RWPE2 (cell line): ENCODE measurements at regions not wholly inside any gene's neighbourhood (a gene's known extent, or its start where the extent isn't known, plus 50 kb on each side); places are given as distances from the start of the nearest gene placed in this dataset.

Experiments
- ATAC-seq: fragments of 200-7000 bp; cut with Tn5 transposase; 3 replicates; pipeline ENCODE4 v1.9.1; 2021; ENCODE audit warnings: low read depth
- DNase-seq: peaks from one replicate; pipeline ENCODE4 v3.0.0-alpha.2; 2020; ENCODE audit warnings: low spot score
- H3K27ac ChIP-seq: fragments of 450-650 bp; 2 replicates; pipeline ENCODE4 v1.5.1; 2017; ENCODE audit warnings: mild to moderate bottlenecking; ENCODE audit not compliant: poor library complexity, severe bottlenecking
- H3K27me3 ChIP-seq: fragments of 250-450 bp; sonication (Bioruptor Pico); 2 replicates; pipeline ENCODE4 v1.5.1; 2021; ENCODE audit warnings: mild to moderate bottlenecking, moderate library complexity; ENCODE audit not compliant: insufficient read depth, poor library complexity, severe bottlenecking
- H3K36me3 ChIP-seq: fragments of 250-450 bp; sonication (Bioruptor Pico); 2 replicates; pipeline ENCODE4 v1.5.1; 2020; ENCODE audit warnings: low read depth, mild to moderate bottlenecking, moderate library complexity
- H3K4me1 ChIP-seq: fragments of 250-450 bp; sonication (Bioruptor Pico); 2 replicates; pipeline ENCODE4 v1.5.1; 2021; ENCODE audit warnings: mild to moderate bottlenecking, moderate library complexity; ENCODE audit not compliant: insufficient read depth, poor library complexity, severe bottlenecking
- H3K4me3 ChIP-seq: fragments of 250-450 bp; sonication (Bioruptor Pico); 2 replicates; pipeline ENCODE4 v1.5.1; 2021; ENCODE audit warnings: mild to moderate bottlenecking, moderate library complexity; ENCODE audit not compliant: severe bottlenecking
- H3K9me3 ChIP-seq: fragments of 250-450 bp; sonication (Bioruptor Pico); 2 replicates; pipeline ENCODE4 v1.5.1; 2021; ENCODE audit warnings: mild to moderate bottlenecking, moderate library complexity; ENCODE audit not compliant: severe bottlenecking
- TF ChIP-seq, protein P1 (sequence below): fragments of 450-650 bp; IDR thresholded peaks from one replicate; pipeline ENCODE4 v1.5.1; 2017; ENCODE audit warnings: mild to moderate bottlenecking, moderate library complexity; ENCODE audit not compliant: poor library complexity, severe bottlenecking

DNA sequence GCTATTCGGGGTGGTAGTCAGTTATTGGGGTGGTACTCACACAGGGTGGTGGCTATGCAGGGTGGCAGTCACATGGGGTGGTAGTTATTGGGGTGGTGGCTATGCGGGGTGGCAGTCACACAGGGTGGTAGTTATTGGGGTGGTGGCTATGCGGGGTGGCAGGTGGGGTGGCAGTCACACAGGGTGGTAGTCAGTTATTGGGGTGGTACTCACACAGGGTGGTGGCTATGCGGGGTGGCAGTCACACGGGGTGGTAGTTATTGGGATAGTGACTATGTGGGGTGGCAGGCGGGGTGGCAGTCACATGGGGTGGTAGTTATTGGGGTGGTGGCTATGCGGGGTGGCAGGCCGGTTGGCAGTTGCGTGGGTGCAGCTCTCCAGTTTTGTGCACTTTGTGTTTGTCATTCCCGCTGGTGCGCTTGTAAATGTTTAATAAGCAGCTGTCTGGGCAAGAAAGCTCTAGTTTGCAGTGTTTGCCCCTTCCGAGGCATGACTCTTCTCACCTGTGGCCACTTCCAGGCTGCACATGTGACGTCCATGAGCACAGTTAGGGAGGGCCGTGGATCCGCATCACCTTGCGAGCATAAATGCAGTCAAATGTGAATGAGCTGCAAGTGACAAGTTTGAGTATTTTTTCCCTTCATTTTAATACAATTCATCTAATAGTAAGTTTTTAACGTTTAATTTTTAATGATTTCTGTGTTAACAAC, 219.0 kb upstream of the CST7 start:
- H3K4me1 ChIP-seq: no peaks in the 10 kb centered on the region
- no peak overlapping the region for H3K4me3 ChIP-seq
- TF ChIP-seq, protein P1, sequence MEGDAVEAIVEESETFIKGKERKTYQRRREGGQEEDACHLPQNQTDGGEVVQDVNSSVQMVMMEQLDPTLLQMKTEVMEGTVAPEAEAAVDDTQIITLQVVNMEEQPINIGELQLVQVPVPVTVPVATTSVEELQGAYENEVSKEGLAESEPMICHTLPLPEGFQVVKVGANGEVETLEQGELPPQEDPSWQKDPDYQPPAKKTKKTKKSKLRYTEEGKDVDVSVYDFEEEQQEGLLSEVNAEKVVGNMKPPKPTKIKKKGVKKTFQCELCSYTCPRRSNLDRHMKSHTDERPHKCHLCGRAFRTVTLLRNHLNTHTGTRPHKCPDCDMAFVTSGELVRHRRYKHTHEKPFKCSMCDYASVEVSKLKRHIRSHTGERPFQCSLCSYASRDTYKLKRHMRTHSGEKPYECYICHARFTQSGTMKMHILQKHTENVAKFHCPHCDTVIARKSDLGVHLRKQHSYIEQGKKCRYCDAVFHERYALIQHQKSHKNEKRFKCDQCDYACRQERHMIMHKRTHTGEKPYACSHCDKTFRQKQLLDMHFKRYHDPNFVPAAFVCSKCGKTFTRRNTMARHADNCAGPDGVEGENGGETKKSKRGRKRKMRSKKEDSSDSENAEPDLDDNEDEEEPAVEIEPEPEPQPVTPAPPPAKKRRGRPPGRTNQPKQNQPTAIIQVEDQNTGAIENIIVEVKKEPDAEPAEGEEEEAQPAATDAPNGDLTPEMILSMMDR: no peak
- no peaks in the 10 kb centered on the region for H3K9me3 ChIP-seq
- H3K36me3 ChIP-seq: no peaks in the 10 kb centered on the region
- ATAC-seq (no peak), DNase-seq (no peak)
- H3K27me3 ChIP-seq: no peaks in the 10 kb centered on the region
- no peak overlapping the region for H3K27ac ChIP-seq

DNA sequence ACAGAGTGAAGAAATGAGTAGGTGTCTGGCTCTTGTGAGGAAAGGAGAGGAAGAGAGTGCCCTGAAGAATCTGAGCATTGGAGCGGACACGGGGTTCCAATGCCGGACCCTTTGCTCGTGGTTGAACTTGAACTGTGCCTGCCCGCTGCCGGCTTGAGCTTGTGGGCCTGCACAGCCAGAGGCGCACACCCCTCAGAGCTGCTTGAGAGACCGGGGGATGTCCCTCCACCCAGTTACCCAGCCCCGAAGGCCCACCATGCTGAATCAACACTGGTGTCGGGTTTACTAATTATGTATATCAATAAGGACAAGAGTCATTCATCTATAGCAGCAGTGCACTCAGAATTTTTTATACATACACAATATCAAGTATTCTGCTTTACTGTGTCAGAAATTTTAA, 218.3 kb upstream of the CST7 start:
- no peaks in the 10 kb centered on the region for H3K36me3 ChIP-seq
- no peak overlapping the region for H3K4me3 ChIP-seq
- TF ChIP-seq, protein P1: no peak
- no peak for DNase-seq
- no peaks in the 10 kb centered on the region for H3K4me1 ChIP-seq
- H3K27ac ChIP-seq: no peak overlapping the region
- no peaks in the 10 kb centered on the region for H3K9me3 ChIP-seq
- no peak for ATAC-seq
- H3K27me3 ChIP-seq: no peaks in the 10 kb centered on the region

DNA sequence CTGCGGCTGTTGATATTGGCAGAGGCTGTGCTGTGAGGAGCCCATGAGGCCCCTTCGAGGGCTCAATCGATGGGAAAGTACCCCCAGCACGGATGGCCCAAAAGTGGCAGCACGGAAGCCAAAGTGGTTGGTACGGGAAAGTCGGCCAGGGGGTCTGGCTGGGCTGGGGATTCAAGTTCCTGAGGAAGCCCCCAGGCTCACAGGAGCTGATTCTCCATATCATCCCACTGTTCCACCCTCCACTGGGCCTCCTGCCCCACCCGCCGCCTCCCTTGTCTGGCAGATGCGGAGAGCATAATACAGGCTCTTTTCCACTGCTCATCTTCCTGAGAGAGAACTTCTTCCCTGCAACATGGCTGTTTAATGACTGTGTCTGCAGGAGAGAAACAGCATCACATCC, 217.8 kb upstream of the CST7 start:
- Histone ChIP-seq H3K9me3 (no peaks in the 10 kb centered on the region), H3K4me3 (no peak overlapping the region), H3K4me1 (no peaks in the 10 kb centered on the region), H3K36me3 (no peaks in the 10 kb centered on the region), H3K27ac (no peak overlapping the region), H3K27me3 (no peaks in the 10 kb centered on the region)
- TF ChIP-seq, protein P1: no peak
- DNase-seq: no peak
- no peak for ATAC-seq

DNA sequence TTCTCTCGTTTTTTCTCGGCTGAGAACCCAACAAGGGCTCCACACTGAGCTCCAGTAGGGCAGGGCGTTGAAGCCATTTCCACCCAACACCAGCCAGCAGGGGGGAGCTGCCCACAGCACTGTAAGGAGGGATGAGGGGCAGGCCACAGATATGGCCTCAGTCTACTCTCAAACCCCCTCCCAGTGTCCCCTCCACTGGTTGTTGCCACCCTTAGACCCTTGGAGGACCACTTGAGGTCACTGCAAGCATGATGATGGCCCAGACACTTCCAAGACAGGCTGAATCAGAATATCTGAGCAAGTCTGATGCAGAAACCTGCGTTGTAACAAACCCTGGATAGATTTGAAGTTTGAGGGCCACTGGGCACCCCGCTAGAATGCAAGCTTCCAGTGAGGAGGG, 217.0 kb upstream of the CST7 start:
- TF ChIP-seq, protein P1: no peak
- DNase-seq: no peak
- no peak overlapping the region for H3K27ac ChIP-seq
- H3K27me3 ChIP-seq: no peaks in the 10 kb centered on the region
- no peaks in the 10 kb centered on the region for H3K36me3 ChIP-seq
- H3K4me1 ChIP-seq: no peaks in the 10 kb centered on the region
- peak; percentile 21; the same call in 1 of the 3 replicates for ATAC-seq
- no peaks in the 10 kb centered on the region for H3K9me3 ChIP-seq
- H3K4me3 ChIP-seq: no peak overlapping the region

DNA sequence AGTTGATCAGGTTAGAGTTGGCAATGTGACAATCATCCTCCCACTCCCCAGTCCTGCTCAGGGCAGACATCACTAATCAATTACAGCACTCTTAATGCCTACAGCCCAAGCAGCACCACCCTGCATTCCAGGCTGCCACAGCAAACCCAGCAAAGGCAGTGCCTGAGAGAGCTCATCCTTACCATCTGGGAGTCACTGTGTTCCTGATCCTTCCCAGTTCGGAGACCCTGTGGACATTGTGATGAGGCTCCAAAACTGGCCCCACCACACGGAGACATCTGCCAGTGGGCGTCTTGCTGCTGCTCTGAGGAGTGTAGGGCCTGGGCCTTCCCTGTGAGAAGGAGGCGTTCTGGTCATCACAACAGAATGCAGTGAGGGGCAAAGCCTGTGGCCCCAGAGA, 216.5 kb upstream of the CST7 start:
- no peak for ATAC-seq
- TF ChIP-seq, protein P1: no peak
- H3K27me3 ChIP-seq: no peaks in the 10 kb centered on the region
- no peak overlapping the region for H3K27ac ChIP-seq
- no peaks in the 10 kb centered on the region for H3K9me3 ChIP-seq
- no peak overlapping the region for H3K4me3 ChIP-seq
- no peaks in the 10 kb centered on the region for H3K4me1 ChIP-seq
- DNase-seq: no peak
- H3K36me3 ChIP-seq: no peaks in the 10 kb centered on the region
